GM12878 (cell line): ENCODE measurements at regions not wholly inside any gene's neighbourhood (a gene's known extent, or its start where the extent isn't known, plus 50 kb on each side); places are given as distances from the start of the nearest gene placed in this dataset.

Source experiments
- ATAC-seq: fragments of 200-7000 bp; cut with Tn5 transposase; 3 replicates; pipeline ENCODE4 v1.9.1; 2020; ENCODE audit warnings: mild to moderate bottlenecking, moderate library complexity
- BruUV-seq: library from RNA; stranded (reverse); fragments of 400-500 nt; replicated peaks from 2 replicates; lab custom pipeline; 2021; lab: Mats Ljungman, UMichigan
- CTCF ChIA-PET: fragments of 300-600 bp; sonication (Branson Sonifier 250); formaldehyde crosslinking; extraction: SDS; loops from one replicate; lab custom pipeline; 2021; ENCODE audit warnings: inconsistent platforms; lab: Yijun Ruan, JAX
- POLR2A ChIA-PET: fragments of 350-600 bp; formaldehyde crosslinking; extraction: SDS; loops from one replicate; lab custom pipeline; 2021; ENCODE audit warnings: inconsistent platforms; lab: Charles Lee
- RAD21 ChIA-PET: fragments of 300-600 bp; sonication (Branson Sonifier 250); formaldehyde crosslinking; loops from one replicate; lab custom pipeline; 2023; ENCODE audit warnings: antibody characterized with exemption; ENCODE audit not compliant: unreplicated experiment; lab: Charles Lee
- SMC1A ChIA-PET: fragments of 300-600 bp; sonication (Branson Sonifier 250); formaldehyde crosslinking; loops from one replicate; lab custom pipeline; 2023; ENCODE audit not compliant: unreplicated experiment, uncharacterized antibody; lab: Charles Lee
- DNase-seq: peaks from one replicate; pipeline ENCODE4 v3.0.0-alpha.2; 2011; ENCODE audit warnings: low read depth, low spot score
- FAIRE-seq: peaks from 3 replicates; lab custom pipeline; 2011; peaks lifted over from hg19 to GRCh38; lab: Jason Lieb, UNC
- H2AFZ ChIP-seq: 2 replicates; pipeline ENCODE4 v1.6.0; 2011; ENCODE audit warnings: low read depth, low read length, control low read depth; ENCODE audit not compliant: control insufficient read depth
- H3K27ac ChIP-seq: 2 replicates; pipeline ENCODE4 v1.5.1; 2011; ENCODE audit warnings: control low read depth; ENCODE audit not compliant: control insufficient read depth, insufficient read depth
- H3K27me3 ChIP-seq, 2 experiments: replicated peaks in 1 of 2; 2 replicates each; pipeline versions ENCODE4 v1.6.0 to v1.6.1; 2011; ENCODE audit warnings: low read length in 1 of 2; ENCODE audit not compliant: control insufficient read depth in 2 of 2, insufficient read depth in 2 of 2
- H3K36me3 ChIP-seq, 2 experiments: 2 replicates each; pipeline ENCODE4 v1.5.1; 2011; ENCODE audit warnings: low read length in 1 of 2; ENCODE audit not compliant: control insufficient read depth in 2 of 2, insufficient read depth in 2 of 2
- H3K4me1 ChIP-seq: 2 replicates; pipeline ENCODE4 v1.6.1; 2011; ENCODE audit warnings: mild to moderate bottlenecking, low read length, moderate library complexity, mixed read lengths; ENCODE audit not compliant: control insufficient read depth, insufficient read depth
- H3K4me2 ChIP-seq: 2 replicates; pipeline ENCODE4 v1.6.0; 2011; ENCODE audit warnings: control low read depth; ENCODE audit not compliant: control insufficient read depth, insufficient read depth
- H3K4me3 ChIP-seq: fragments of 200-600 bp; sonication (generic); 2 replicates; pipeline ENCODE4 v1.5.1; 2016
- H3K79me2 ChIP-seq: 2 replicates; pipeline ENCODE4 v1.6.0; 2011; ENCODE audit warnings: low read length; ENCODE audit not compliant: control insufficient read depth, insufficient read depth
- H3K9ac ChIP-seq: 2 replicates; pipeline ENCODE4 v1.8.0; 2011; ENCODE audit warnings: low read length, control low read depth, mixed read lengths; ENCODE audit not compliant: control insufficient read depth, insufficient read depth
- H3K9me3 ChIP-seq: replicated peaks from 3 replicates; pipeline ENCODE4 v1.5.1; 2011; ENCODE audit warnings: mild to moderate bottlenecking, low read length; ENCODE audit not compliant: control insufficient read depth, insufficient read depth
- H4K20me1 ChIP-seq: 2 replicates; pipeline ENCODE4 v1.6.0; 2011; ENCODE audit not compliant: control insufficient read depth, insufficient read depth
- ATF3 ChIP-seq: IDR thresholded peaks from 2 replicates; pipeline ENCODE4 v1.6.1; 2011; ENCODE audit warnings: low read depth, mild to moderate bottlenecking, low read length, moderate library complexity, borderline replicate concordance; ENCODE audit errors: extremely low read depth
- ATF7 ChIP-seq: fragments of 450-650 bp; IDR thresholded peaks from 2 replicates; pipeline ENCODE4 v1.6.1; 2016; ENCODE audit warnings: low read depth, mild to moderate bottlenecking
- BHLHE40 ChIP-seq, 2 experiments: fragments of 450-650 bp in 1 of 2; IDR thresholded peaks; 2 replicates each; pipeline ENCODE4 v1.6.1; 2011 to 2017; ENCODE audit warnings: low read depth in 2 of 2, borderline replicate concordance in 1 of 2, improper control_type of control experiment in 1 of 2, low read length in 1 of 2, mild to moderate bottlenecking in 1 of 2
- CEBPZ ChIP-seq: fragments of 150-350 bp; IDR thresholded peaks from 2 replicates; pipeline ENCODE4 v1.6.1; 2016; ENCODE audit warnings: low read depth, low read length
- CHD2 ChIP-seq: IDR thresholded peaks from 2 replicates; pipeline ENCODE4 v1.6.1; 2011; ENCODE audit warnings: low read depth, low read length, improper control_type of control experiment, borderline replicate concordance
- DPF2 ChIP-seq: fragments of 450-650 bp; IDR thresholded peaks from 2 replicates; pipeline ENCODE4 v1.6.1; 2017; ENCODE audit warnings: mild to moderate bottlenecking
- JUNB ChIP-seq: IDR thresholded peaks from 2 replicates; pipeline ENCODE4 v1.6.1; 2016; ENCODE audit warnings: antibody characterized with exemption, mild to moderate bottlenecking
- MLLT1 ChIP-seq: fragments of 450-650 bp; IDR thresholded peaks from 2 replicates; pipeline ENCODE4 v1.6.1; 2016; ENCODE audit warnings: mild to moderate bottlenecking
- NRF1 ChIP-seq: conservative IDR thresholded peaks from 2 replicates; pipeline ENCODE4 v1.6.1; 2011; ENCODE audit warnings: mild to moderate bottlenecking, low read depth, low read length, improper control_type of control experiment
- POU2F2 ChIP-seq: IDR thresholded peaks from 3 replicates; pipeline ENCODE4 v1.6.1; 2011; ENCODE audit warnings: low read depth, mild to moderate bottlenecking, low read length, borderline replicate concordance
- PRDM15 ChIP-seq: fragments of 450-650 bp; formaldehyde crosslinking; IDR thresholded peaks from 2 replicates; pipeline ENCODE4 v1.4.0; 2020; ENCODE audit warnings: mild to moderate bottlenecking, moderate library complexity
- RAD51 ChIP-seq: fragments of 450-650 bp; IDR thresholded peaks from 2 replicates; pipeline ENCODE4 v1.6.1; 2016; ENCODE audit warnings: moderate library complexity, mild to moderate bottlenecking, inconsistent platforms
- TAF1 ChIP-seq: IDR thresholded peaks from 2 replicates; pipeline ENCODE4 v1.6.1; 2011; ENCODE audit warnings: mild to moderate bottlenecking, low read depth, low read length, borderline replicate concordance
- USF1 ChIP-seq: IDR thresholded peaks from 2 replicates; pipeline ENCODE4 v1.6.1; 2011; ENCODE audit warnings: borderline replicate concordance, low read depth, mild to moderate bottlenecking, moderate library complexity, mixed read lengths, low read length; ENCODE audit not compliant: insufficient read depth; ENCODE audit errors: extremely low read length
- ZNF274 ChIP-seq: IDR thresholded peaks from one replicate; pipeline ENCODE4 v1.8.0; 2011; ENCODE audit not compliant: insufficient read length, insufficient read depth
- WGBS: methylation state at CpG from one replicate; pipeline ENCODE4 v1.1.6; 2016; ENCODE audit warnings: low lambda C conversion rate; ENCODE audit not compliant: insufficient replicate concordance, insufficient coverage; ENCODE audit errors: missing lambda C conversion rate; 5-methylcytosine and 5-hydroxymethylcytosine counted together
- in situ Hi-C: fragments of 300-500 bp; cut with MboI; formaldehyde crosslinking; loops from 9 replicates; pipeline ENCODE4 v1.14.3; 2018; ENCODE audit warnings: mixed read lengths
- intact Hi-C: fragments of 100-400 bp; cut with micrococcal nuclease; formaldehyde crosslinking; loops from one replicate; pipeline ENCODE4 v1.14.2; 2022; ENCODE audit not compliant: unreplicated experiment

- Histone ChIP-seq H3K4me1 (no peaks in the 10 kb centered on the region), H2AFZ (no peak overlapping the region), H3K4me2 (no peak overlapping the region), H3K36me3 (no peaks in the 10 kb centered on the region), H3K27me3 (no peaks in the 10 kb centered on the region), H3K27ac (no peak overlapping the region), H3K9ac (no peak overlapping the region), H4K20me1 (no peaks in the 10 kb centered on the region), H3K79me2 (no peaks in the 10 kb centered on the region), H3K9me3 (no peaks in the 10 kb centered on the region), H3K4me3 (no peak overlapping the region)
- ChIA-PET POLR2A (interaction anchor here (0.6 kb wide), 1 partner anchor 249 kb away, joined by 3 read pairs; no protein-coding TSS in a partner anchor), SMC1A (interaction anchor here (0.6 kb wide), 1 partner anchor 961 kb away, joined by 3 read pairs; no protein-coding TSS in a partner anchor), RAD21 (no interaction called here), CTCF (no interaction called here)
- ATAC-seq (no peak), DNase-seq (no peak), FAIRE-seq (no peak)
- in situ Hi-C loops (no loop called here), intact Hi-C loops (no loop called here)
- no TSS peak for BruUV-seq
- 33% methylated on average over 3 of the region's 3 CpGs for WGBS
- TF ChIP-seq NRF1 (no peak), JUNB (no peak), ZNF274 (no peak), MLLT1 (no peak), ATF3 (no peak), CHD2 (no peak), DPF2 (no peak), USF1 (no peak), ATF7 (no peak), PRDM15 (CRISPR knock-in tag) (no peak), TAF1 (no peak), POU2F2 (no peak), RAD51 (no peak), BHLHE40 (IDR thresholded peaks at IDR 0.05; ENCODE audit: borderline replicate concordance in 1 of 2, low read depth in 2 of 2, low read length in 1 of 2) (no peak), CEBPZ (no peak)
Observed at GRCh38 chr3:151553888-151554287, 93.0 kb upstream of the IGSF10 start.
